ENCODE measurements at regions not wholly inside any gene's neighbourhood (a gene's known extent, or its start where the extent isn't known, plus 50 kb on each side); places are given as distances from the start of the nearest gene placed in this dataset.

DNA sequence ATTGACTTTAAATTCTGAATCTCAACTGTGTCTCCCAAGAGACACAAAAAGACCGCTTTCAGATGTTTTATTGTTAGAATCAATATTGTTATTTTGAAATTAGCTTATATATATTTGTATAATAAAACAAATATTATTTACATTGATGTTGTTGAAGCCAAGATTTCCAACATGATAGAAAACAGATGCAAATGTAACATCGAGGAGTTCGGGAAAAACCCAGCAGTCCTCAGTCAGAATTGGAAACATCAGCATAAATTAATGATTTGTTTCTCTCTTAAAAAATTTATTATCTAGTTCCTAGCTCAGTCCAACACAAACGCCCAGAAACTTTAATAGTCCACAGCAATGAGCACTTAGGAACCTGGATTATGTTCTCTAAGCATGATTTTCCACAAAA is 1330.4 kb downstream of the TBC1D22A start:
- no peaks in the 10 kb centered on the region for H3K9me3 ChIP-seq (ENCODE audit: low read length)
- ChIA-PET POLR2A (no interaction called here), CTCF (no interaction called here)
- no peak for DNase-seq
- H3K27me3 ChIP-seq (ENCODE audit: insufficient read depth, low read length, poor library complexity, severe bottlenecking), result peaks cover 4% of the 10 kb centered on the region
- peaks cover 7 to 16% of the 10 kb centered on the region in 2 donors for H3K27me3 Mint-ChIP-seq
- no peak overlapping the region for H3K27ac ChIP-seq (ENCODE audit: low read depth, low read length)
- no peaks in the 10 kb centered on the region for H3K36me3 Mint-ChIP-seq
- H3K9me3 Mint-ChIP-seq, result no peaks in the 10 kb centered on the region
- no peak overlapping the region for H3K4me3 ChIP-seq (ENCODE audit: low read length)
- H3K4me1 Mint-ChIP-seq, result peaks cover 9 to 25% (median 15%) of the 10 kb centered on the region in 3 donors
- H3K36me3 ChIP-seq (ENCODE audit: insufficient read depth, low read length), result no peaks in the 10 kb centered on the region
- no peak overlapping the region for H3K27ac Mint-ChIP-seq
- H3K4me1 ChIP-seq (ENCODE audit: insufficient read depth, low read length), result peaks cover 17% of the 10 kb centered on the region
- H3K4me3 Mint-ChIP-seq, result no peak overlapping the region

DNA sequence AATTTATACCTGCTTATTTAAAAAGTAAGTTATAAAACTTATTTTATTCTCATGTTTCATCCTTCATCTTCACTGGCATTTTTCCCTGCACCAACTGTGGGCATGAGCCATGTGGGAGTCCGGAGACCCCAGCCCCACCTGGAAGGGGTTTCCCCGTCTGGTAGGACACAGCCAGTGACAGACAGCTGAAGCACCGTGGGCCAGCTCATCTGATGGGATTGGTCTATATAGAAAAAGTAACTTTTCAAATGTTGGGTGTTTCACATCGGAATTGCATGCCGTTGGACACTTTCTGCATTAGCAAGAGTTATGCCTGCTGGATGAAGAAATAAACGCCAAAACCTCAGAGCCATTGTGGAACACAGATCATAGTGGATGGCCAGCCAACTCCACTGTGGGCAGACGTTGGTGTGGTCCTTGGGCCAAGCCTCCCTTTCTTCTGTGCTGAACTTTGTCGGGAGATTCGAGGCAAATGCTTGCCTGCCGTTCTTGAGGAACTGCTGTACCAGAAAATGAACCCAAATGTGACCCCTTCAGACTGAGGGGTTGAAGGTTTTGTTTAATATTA is 1329.3 kb downstream of the TBC1D22A start:
- ChIA-PET CTCF (no interaction called here), POLR2A (no interaction called here)
- Histone ChIP-seq H3K27me3 (ENCODE audit: insufficient read depth, low read length, poor library complexity, severe bottlenecking) (peaks cover 4% of the 10 kb centered on the region), H3K27ac (ENCODE audit: low read depth, low read length) (no peak overlapping the region), H3K36me3 (ENCODE audit: insufficient read depth, low read length) (no peaks in the 10 kb centered on the region), H3K9me3 (ENCODE audit: low read length) (no peaks in the 10 kb centered on the region), H3K4me3 (ENCODE audit: low read length) (no peak overlapping the region), H3K4me1 (ENCODE audit: insufficient read depth, low read length) (peaks cover 6% of the 10 kb centered on the region)
- H3K9me3 Mint-ChIP-seq, result no peaks in the 10 kb centered on the region
- peaks cover 0 to 13% (median 7%) of the 10 kb centered on the region in 3 donors for H3K4me1 Mint-ChIP-seq
- no peak overlapping the region for H3K27ac Mint-ChIP-seq
- no peak overlapping the region for H3K4me3 Mint-ChIP-seq
- peaks cover 11 to 16% of the 10 kb centered on the region in 2 donors for H3K27me3 Mint-ChIP-seq
- H3K36me3 Mint-ChIP-seq, result no peaks in the 10 kb centered on the region
- no peak for DNase-seq

DNA sequence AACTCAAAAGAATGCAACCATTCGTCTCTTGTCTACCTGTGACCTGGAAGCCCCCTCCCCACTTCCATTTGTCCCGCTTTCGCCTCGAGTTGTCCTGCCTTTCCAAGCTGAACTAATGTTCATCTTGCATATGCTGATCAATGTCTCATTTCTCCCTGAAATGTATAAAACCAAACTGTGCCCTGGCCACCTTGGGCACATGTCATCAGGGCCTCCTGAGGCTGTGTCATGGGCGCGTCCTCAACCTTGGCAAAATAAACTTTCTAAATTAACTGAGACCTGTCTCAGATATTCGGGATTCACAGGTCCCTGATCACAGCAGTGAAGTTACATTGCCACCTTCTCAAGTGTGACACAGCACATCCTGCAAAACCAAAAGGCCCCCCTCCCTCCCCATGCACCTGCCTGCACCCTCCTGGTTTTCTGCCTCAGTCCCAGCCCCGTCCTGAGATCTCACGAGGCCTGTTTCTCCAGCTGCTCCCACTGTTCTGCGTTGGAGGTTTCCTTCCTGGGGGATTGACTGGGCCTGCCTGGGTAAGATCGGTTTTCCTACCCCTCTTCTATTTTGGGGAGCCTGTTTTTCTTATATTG is 1328.7 kb downstream of the TBC1D22A start:
- no peak overlapping the region for H3K27ac Mint-ChIP-seq
- H3K4me1 Mint-ChIP-seq, result peaks cover 0 to 10% (median 7%) of the 10 kb centered on the region in 3 donors
- Histone ChIP-seq H3K27me3 (ENCODE audit: insufficient read depth, low read length, poor library complexity, severe bottlenecking) (peaks cover 4% of the 10 kb centered on the region), H3K27ac (ENCODE audit: low read depth, low read length) (no peak overlapping the region), H3K9me3 (ENCODE audit: low read length) (no peaks in the 10 kb centered on the region), H3K4me3 (ENCODE audit: low read length) (no peak overlapping the region), H3K4me1 (ENCODE audit: insufficient read depth, low read length) (no peaks in the 10 kb centered on the region), H3K36me3 (ENCODE audit: insufficient read depth, low read length) (no peaks in the 10 kb centered on the region)
- H3K27me3 Mint-ChIP-seq, result peaks cover 11 to 16% of the 10 kb centered on the region in 2 donors
- no peaks in the 10 kb centered on the region for H3K36me3 Mint-ChIP-seq
- CTCF ChIA-PET, result no interaction called here
- H3K9me3 Mint-ChIP-seq, result no peaks in the 10 kb centered on the region
- DNase-seq, result no peak
- no peak overlapping the region for H3K4me3 Mint-ChIP-seq
- POLR2A ChIA-PET, result no interaction called here

DNA sequence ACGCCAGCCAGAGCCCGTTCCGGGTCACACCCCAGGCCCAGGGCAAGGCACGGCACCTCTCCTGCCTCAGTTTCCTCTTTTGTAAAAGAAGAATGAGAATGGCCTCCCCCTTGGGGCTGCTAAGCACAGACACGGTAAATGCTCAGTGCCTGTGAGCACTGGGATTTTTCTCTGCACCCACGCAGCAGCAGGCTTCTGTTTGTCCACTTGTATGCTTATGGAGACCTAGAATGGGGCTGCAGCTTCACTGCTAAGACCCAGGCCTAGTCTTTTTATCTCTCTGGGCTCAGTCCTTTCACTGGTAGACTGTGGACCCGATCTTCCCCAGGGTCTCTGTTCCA is 1327.9 kb downstream of the TBC1D22A start:
- Histone ChIP-seq H3K27me3 (ENCODE audit: insufficient read depth, low read length, poor library complexity, severe bottlenecking) (peaks cover 4% of the 10 kb centered on the region), H3K4me1 (ENCODE audit: insufficient read depth, low read length) (no peaks in the 10 kb centered on the region), H3K36me3 (ENCODE audit: insufficient read depth, low read length) (no peaks in the 10 kb centered on the region), H3K9me3 (ENCODE audit: low read length) (no peaks in the 10 kb centered on the region), H3K27ac (ENCODE audit: low read depth, low read length) (no peak overlapping the region), H3K4me3 (ENCODE audit: low read length) (no peak overlapping the region)
- no peak for DNase-seq
- CTCF ChIA-PET, result no interaction called here
- H3K36me3 Mint-ChIP-seq, result no peaks in the 10 kb centered on the region
- H3K27ac Mint-ChIP-seq, result peak overlapping the region in 1 of 8 donors; percentile 48
- H3K27me3 Mint-ChIP-seq, result peaks cover 11 to 21% of the 10 kb centered on the region in 2 donors
- H3K9me3 Mint-ChIP-seq, result no peaks in the 10 kb centered on the region
- H3K4me3 Mint-ChIP-seq, result no peak overlapping the region
- POLR2A ChIA-PET, result no interaction called here
- H3K4me1 Mint-ChIP-seq, result peaks cover 0 to 6% (median 6%) of the 10 kb centered on the region in 3 donors

DNA sequence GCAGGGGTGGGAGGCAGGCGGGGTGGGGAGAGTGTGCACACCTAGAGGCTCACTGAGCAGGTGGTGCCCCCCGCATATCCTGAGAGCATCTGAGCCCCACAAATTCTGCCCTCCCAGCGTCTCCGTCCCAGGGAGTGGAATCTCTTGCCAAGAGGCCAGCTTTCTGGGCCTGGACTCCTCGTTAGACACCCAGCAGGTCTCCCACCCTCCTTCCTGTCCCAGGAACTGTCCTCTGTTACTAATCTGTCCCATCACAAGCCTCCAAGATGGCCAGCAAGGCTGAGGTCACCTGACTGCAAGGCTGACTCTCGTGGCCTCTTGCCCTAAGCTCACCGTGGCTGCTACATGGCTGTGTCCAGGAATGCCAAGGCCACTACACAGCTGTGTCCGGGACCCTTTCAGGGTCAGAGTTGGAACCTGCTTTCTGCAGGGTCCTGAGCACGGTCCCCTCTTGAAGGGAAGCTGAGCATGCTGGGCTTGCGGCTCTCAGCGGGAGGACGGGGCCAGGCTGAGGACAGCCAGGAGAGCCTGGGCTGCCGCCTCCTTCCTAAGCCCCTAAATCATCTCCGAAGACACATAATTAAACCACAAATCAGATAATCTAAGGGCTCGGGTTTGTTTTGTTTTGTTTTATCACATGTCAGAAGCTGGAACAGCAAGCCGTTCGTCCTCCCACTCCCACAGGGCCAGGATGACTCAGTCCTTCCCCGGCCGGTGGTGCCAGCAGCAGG is 1327.3 kb downstream of the TBC1D22A start:
- DNase-seq, result no peak
- Histone ChIP-seq H3K9me3 (ENCODE audit: low read length) (no peaks in the 10 kb centered on the region), H3K27me3 (ENCODE audit: insufficient read depth, low read length, poor library complexity, severe bottlenecking) (peaks cover 4% of the 10 kb centered on the region), H3K4me1 (ENCODE audit: insufficient read depth, low read length) (no peaks in the 10 kb centered on the region), H3K27ac (ENCODE audit: low read depth, low read length) (no peak overlapping the region), H3K4me3 (ENCODE audit: low read length) (no peak overlapping the region), H3K36me3 (ENCODE audit: insufficient read depth, low read length) (no peaks in the 10 kb centered on the region)
- POLR2A ChIA-PET, result no interaction called here
- Mint-ChIP-seq H3K27ac (peak overlapping the region in 1 of 8 donors; percentile 54), H3K4me1 (peaks cover under 1 to 7% (median 4%) of the 10 kb centered on the region in 3 donors), H3K36me3 (no peaks in the 10 kb centered on the region), H3K9me3 (no peaks in the 10 kb centered on the region), H3K4me3 (no peak overlapping the region), H3K27me3 (peaks cover 11 to 22% of the 10 kb centered on the region in 2 donors)
- CTCF ChIA-PET, result no interaction called here

DNA sequence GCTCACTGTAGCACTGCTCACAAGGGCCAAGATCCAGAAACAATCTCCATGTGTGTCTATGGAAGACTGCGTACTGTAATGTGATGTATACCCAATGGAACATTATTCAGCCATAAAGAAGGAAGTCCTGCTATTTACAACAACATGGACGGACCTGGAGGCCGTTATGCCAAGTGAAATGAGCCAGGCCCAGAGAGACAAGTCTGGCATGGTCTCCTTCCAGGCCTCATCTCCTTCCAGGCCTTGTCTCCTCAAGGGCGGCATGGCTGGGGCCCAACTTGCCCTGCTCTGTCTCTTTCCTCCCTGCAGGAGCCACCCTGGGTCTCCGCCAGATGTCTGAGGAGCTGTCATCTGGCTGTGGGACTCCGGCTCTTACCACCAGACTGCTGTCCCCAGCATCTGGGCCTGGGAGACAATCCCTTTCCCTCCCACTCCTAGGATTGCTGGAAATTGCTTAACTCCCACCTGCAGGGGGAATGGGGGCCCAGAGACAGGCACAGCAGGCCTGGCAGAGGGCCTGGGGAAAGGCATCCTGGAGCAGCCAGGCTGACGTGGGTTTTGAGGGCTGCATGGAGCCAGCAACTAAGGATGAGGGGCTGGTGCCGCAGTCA is 1326.6 kb downstream of the TBC1D22A start:
- no peak for DNase-seq
- Histone ChIP-seq H3K36me3 (ENCODE audit: insufficient read depth, low read length) (no peaks in the 10 kb centered on the region), H3K9me3 (ENCODE audit: low read length) (no peaks in the 10 kb centered on the region), H3K4me1 (ENCODE audit: insufficient read depth, low read length) (peaks cover 7% of the 10 kb centered on the region), H3K27ac (ENCODE audit: low read depth, low read length) (no peak overlapping the region), H3K4me3 (ENCODE audit: low read length) (no peak overlapping the region), H3K27me3 (ENCODE audit: insufficient read depth, low read length, poor library complexity, severe bottlenecking) (peaks cover 4% of the 10 kb centered on the region)
- H3K27me3 Mint-ChIP-seq, result peaks cover 17 to 26% of the 10 kb centered on the region in 2 donors
- no peak overlapping the region for H3K27ac Mint-ChIP-seq
- no peaks in the 10 kb centered on the region for H3K36me3 Mint-ChIP-seq
- peaks cover 7 to 15% (median 12%) of the 10 kb centered on the region in 3 donors for H3K4me1 Mint-ChIP-seq
- H3K9me3 Mint-ChIP-seq, result no peaks in the 10 kb centered on the region
- H3K4me3 Mint-ChIP-seq, result peak overlapping the region in 1 of 7 donors; percentile 32
- CTCF ChIA-PET, result no interaction called here
- POLR2A ChIA-PET, result no interaction called here

DNA sequence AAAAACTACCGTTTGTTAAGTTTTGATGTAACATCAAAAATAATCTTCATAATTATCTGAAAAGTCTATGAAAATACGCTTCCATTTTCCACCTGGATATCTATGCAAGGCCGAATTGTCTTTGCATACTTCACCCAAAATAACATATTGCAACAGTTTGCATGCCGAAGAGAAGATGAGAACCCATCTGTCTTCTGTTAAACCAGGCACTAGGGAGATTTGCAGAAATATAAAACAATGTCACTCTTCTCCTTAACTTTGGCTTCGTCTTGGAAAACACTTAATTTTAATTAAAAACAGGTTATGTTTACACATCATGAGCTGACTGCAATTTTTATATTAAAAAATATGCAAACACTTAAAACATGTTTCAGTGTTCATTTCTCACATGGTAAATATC is 1325.8 kb downstream of the TBC1D22A start:
- no peak overlapping the region for H3K4me3 Mint-ChIP-seq
- H3K4me1 Mint-ChIP-seq, result peaks cover 11 to 18% (median 18%) of the 10 kb centered on the region in 3 donors
- no peak for DNase-seq
- H3K27ac ChIP-seq (ENCODE audit: low read depth, low read length), result no peak overlapping the region
- H3K9me3 ChIP-seq (ENCODE audit: low read length), result no peaks in the 10 kb centered on the region
- peaks cover 9% of the 10 kb centered on the region for H3K27me3 ChIP-seq (ENCODE audit: insufficient read depth, low read length, poor library complexity, severe bottlenecking)
- H3K27me3 Mint-ChIP-seq, result peaks cover 18 to 26% of the 10 kb centered on the region in 2 donors
- H3K36me3 Mint-ChIP-seq, result no peaks in the 10 kb centered on the region
- no peak overlapping the region for H3K27ac Mint-ChIP-seq
- peaks cover 11% of the 10 kb centered on the region for H3K4me1 ChIP-seq (ENCODE audit: insufficient read depth, low read length)
- no peaks in the 10 kb centered on the region for H3K9me3 Mint-ChIP-seq
- ChIA-PET CTCF (no interaction called here), POLR2A (no interaction called here)
- H3K4me3 ChIP-seq (ENCODE audit: low read length), result no peak overlapping the region
- no peaks in the 10 kb centered on the region for H3K36me3 ChIP-seq (ENCODE audit: insufficient read depth, low read length)

DNA sequence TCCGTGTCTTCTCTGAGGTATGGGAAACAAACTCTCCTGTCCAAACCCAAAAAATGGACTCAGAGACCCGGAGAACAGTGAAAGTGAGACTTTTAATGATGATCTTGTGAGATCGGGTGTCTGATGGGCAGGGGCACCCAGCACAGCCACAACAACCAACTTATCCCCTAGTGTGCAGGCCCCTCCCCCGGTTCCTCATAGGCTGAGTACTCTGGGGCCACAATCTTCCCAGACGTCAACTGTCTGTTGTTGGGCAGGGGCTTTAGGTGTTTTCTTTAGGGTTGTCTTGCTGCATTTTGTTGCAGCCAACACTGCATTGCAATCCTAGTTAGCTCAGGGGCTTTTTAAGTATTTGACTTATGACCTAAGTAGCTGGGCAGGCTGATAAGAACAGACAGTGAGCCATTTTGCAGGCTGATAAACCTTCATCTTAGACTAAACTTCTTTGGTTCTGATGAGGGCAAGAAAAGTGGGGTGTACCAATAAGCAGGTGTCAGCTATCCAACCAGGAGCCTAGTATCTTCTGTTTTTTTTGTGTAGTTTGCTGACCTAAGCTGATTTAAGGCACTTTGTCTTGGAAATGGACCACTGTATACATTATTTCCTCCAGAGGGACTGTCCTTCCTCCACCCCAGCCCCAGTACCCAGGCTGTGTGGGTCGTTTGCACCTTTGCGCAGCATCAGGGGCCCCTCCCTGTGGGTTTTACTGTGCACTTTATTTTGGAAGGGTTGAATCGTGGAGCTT is 1323.6 kb downstream of the TBC1D22A start:
- Histone ChIP-seq H3K9me3 (ENCODE audit: low read length) (no peaks in the 10 kb centered on the region), H3K4me3 (ENCODE audit: low read length) (no peak overlapping the region), H3K27ac (ENCODE audit: low read depth, low read length) (no peak overlapping the region), H3K27me3 (ENCODE audit: insufficient read depth, low read length, poor library complexity, severe bottlenecking) (peaks cover 9% of the 10 kb centered on the region), H3K4me1 (ENCODE audit: insufficient read depth, low read length) (peaks cover 11% of the 10 kb centered on the region), H3K36me3 (ENCODE audit: insufficient read depth, low read length) (no peaks in the 10 kb centered on the region)
- Mint-ChIP-seq H3K27me3 (peaks cover 17 to 26% of the 10 kb centered on the region in 2 donors), H3K27ac (peak overlapping the region in 1 of 8 donors; percentile 54), H3K4me1 (peaks cover 11 to 19% (median 17%) of the 10 kb centered on the region in 3 donors), H3K9me3 (no peaks in the 10 kb centered on the region), H3K36me3 (no peaks in the 10 kb centered on the region), H3K4me3 (no peak overlapping the region)
- ChIA-PET CTCF (no interaction called here), POLR2A (no interaction called here)
- no peak for DNase-seq

Data from CD8-positive, alpha-beta memory T cell (primary cell).